Calu3 (cell line): ENCODE measurements at regions not wholly inside any gene's neighbourhood (a gene's known extent, or its start where the extent isn't known, plus 50 kb on each side); places are given as distances from the start of the nearest gene placed in this dataset.
"Not testable (repeated sequence)": the region's sequence is repeated elsewhere in the genome, so short reads cannot be mapped to it uniquely, and the experiment has no call there.

Experiments
- BruUV-seq: library from RNA; stranded (reverse); fragments of 400-500 nt; replicated peaks from 2 replicates; lab custom pipeline; 2021; lab: Mats Ljungman, UMichigan
- CTCF ChIA-PET: fragments of 300-600 bp; sonication (Branson Sonifier 250); formaldehyde crosslinking; loops from one replicate; lab custom pipeline; 2022; ENCODE audit warnings: antibody characterized with exemption; lab: Charles Lee
- DNase-seq: peaks from one replicate; pipeline ENCODE4 v3.0.0; 2022
- H3K27ac Mint-ChIP-seq: one replicate; pipeline ENCODE4 v1.8.0; 2022; ENCODE audit warnings: mixed read lengths; ENCODE audit not compliant: unreplicated experiment
- H3K27me3 Mint-ChIP-seq: one replicate; pipeline ENCODE4 v1.8.0; 2022; ENCODE audit warnings: mixed read lengths; ENCODE audit not compliant: unreplicated experiment
- H3K36me3 Mint-ChIP-seq: one replicate; pipeline ENCODE4 v1.8.0; 2022; ENCODE audit warnings: mild to moderate bottlenecking, moderate library complexity, mixed read lengths; ENCODE audit not compliant: insufficient read depth, unreplicated experiment
- H3K4me1 Mint-ChIP-seq: one replicate; pipeline ENCODE4 v1.8.0; 2022; ENCODE audit warnings: mild to moderate bottlenecking, low read depth, mixed read lengths; ENCODE audit not compliant: unreplicated experiment
- H3K4me3 Mint-ChIP-seq: one replicate; pipeline ENCODE4 v1.8.0; 2022; ENCODE audit warnings: mild to moderate bottlenecking, low read depth, moderate library complexity, mixed read lengths; ENCODE audit not compliant: unreplicated experiment
- H3K9me3 Mint-ChIP-seq: one replicate; pipeline ENCODE4 v1.8.0; 2022; ENCODE audit warnings: low read depth, mixed read lengths; ENCODE audit not compliant: unreplicated experiment
- CTCF ChIP-seq: fragments of 200-600 bp; IDR thresholded peaks from one replicate; pipeline ENCODE4 v1.8.0; 2022; ENCODE audit warnings: antibody characterized with exemption; ENCODE audit not compliant: unreplicated experiment
- intact Hi-C: fragments of 100-400 bp; cut with micrococcal nuclease; formaldehyde crosslinking; loops from one replicate; pipeline ENCODE4 v1.10.0; 2022; ENCODE audit not compliant: unreplicated experiment

- CTCF ChIA-PET, result no interaction called here
Observed at GRCh38 chr17:6930749-6931148, 65.1 kb upstream of the ALOX12 start.

GRCh38 chr17:6934544-6934943 lies 61.3 kb upstream of the ALOX12 start:
- BruUV-seq, DNase-seq, H3K4me3 Mint-ChIP-seq, intact Hi-C loops, H3K27ac Mint-ChIP-seq, CTCF ChIA-PET, H3K36me3 Mint-ChIP-seq, H3K9me3 Mint-ChIP-seq, H3K4me1 Mint-ChIP-seq: not testable (repeated sequence)
- H3K27me3 Mint-ChIP-seq, result peaks cover 42% of the 10 kb centered on the region

More at GRCh38 chr17:6930749-6931148, 65.1 kb upstream of the ALOX12 start:
- intact Hi-C loops, result no loop called here
- H3K36me3 Mint-ChIP-seq, result no peaks in the 10 kb centered on the region
- no peak for TF ChIP-seq CTCF
- no TSS peak for BruUV-seq
- no peak overlapping the region for H3K4me3 Mint-ChIP-seq
- H3K4me1 Mint-ChIP-seq, result no peaks in the 10 kb centered on the region
- no peak for DNase-seq
- no peak overlapping the region for H3K27ac Mint-ChIP-seq
- H3K27me3 Mint-ChIP-seq, result peaks cover 44% of the 10 kb centered on the region
- no peaks in the 10 kb centered on the region for H3K9me3 Mint-ChIP-seq

GRCh38 chr17:6936370-6937028 lies 59.4 kb upstream of the ALOX12 start:
- DNase-seq, result no peak
- CTCF ChIA-PET, result no interaction called here
- H3K9me3 Mint-ChIP-seq, result no peaks in the 10 kb centered on the region
- no peak for TF ChIP-seq CTCF
- no peak overlapping the region for H3K27ac Mint-ChIP-seq
- peaks cover 39% of the 10 kb centered on the region for H3K27me3 Mint-ChIP-seq
- no peak overlapping the region for H3K4me3 Mint-ChIP-seq
- no peaks in the 10 kb centered on the region for H3K4me1 Mint-ChIP-seq
- H3K36me3 Mint-ChIP-seq, result no peaks in the 10 kb centered on the region
- no TSS peak for BruUV-seq
- intact Hi-C loops, result no loop called here

GRCh38 chr17:6938637-6939036 lies 57.2 kb upstream of the ALOX12 start:
- no peak overlapping the region for H3K4me3 Mint-ChIP-seq
- no TSS peak for BruUV-seq
- H3K36me3 Mint-ChIP-seq, result no peaks in the 10 kb centered on the region
- H3K27me3 Mint-ChIP-seq, result peaks cover 30% of the 10 kb centered on the region
- CTCF ChIA-PET, result interaction anchor here (0.6 to 0.7 kb wide), 2 partner anchors 195 to 261 kb away, joined by 3 read pairs; no protein-coding TSS in a partner anchor
- H3K4me1 Mint-ChIP-seq, result no peaks in the 10 kb centered on the region
- no peak for DNase-seq
- TF ChIP-seq CTCF, result no peak
- no peaks in the 10 kb centered on the region for H3K9me3 Mint-ChIP-seq
- intact Hi-C loops, result no loop called here
- H3K27ac Mint-ChIP-seq, result no peak overlapping the region

GRCh38 chr17:6940186-6940649 lies 55.6 kb upstream of the ALOX12 start:
- Mint-ChIP-seq H3K4me1 (no peaks in the 10 kb centered on the region), H3K27me3 (peaks cover 15% of the 10 kb centered on the region), H3K36me3 (no peaks in the 10 kb centered on the region), H3K9me3 (no peaks in the 10 kb centered on the region), H3K4me3 (no peak overlapping the region), H3K27ac (no peak overlapping the region)
- CTCF ChIA-PET, result no interaction called here
- TF ChIP-seq CTCF, result no peak
- no peak for DNase-seq
- intact Hi-C loops, result no loop called here
- no TSS peak for BruUV-seq
